CD14-positive monocyte (primary cell): ENCODE measurements at regions not wholly inside any gene's neighbourhood (a gene's known extent, or its start where the extent isn't known, plus 50 kb on each side); places are given as distances from the start of the nearest gene placed in this dataset.

Experiments used
- DNase-seq, 3 donors: peaks; one replicate each; pipeline ENCODE4 v3.0.0-alpha.2; 2011 to 2022
- H2AFZ ChIP-seq: 2 replicates; pipeline ENCODE4 v1.6.0; 2012; ENCODE audit warnings: mild to moderate bottlenecking, low read depth, low read length, inconsistent platforms; ENCODE audit not compliant: insufficient read depth, poor library complexity, severe bottlenecking
- H3K27ac ChIP-seq, 2 donors: 1 replicate in 1 of 2; 2 replicates in 1 of 2; pipeline ENCODE4 v1.5.1; 2012 to 2013; ENCODE audit warnings: low read length in 2 of 2, control low read depth in 1 of 2, inconsistent platforms in 1 of 2, low read depth in 1 of 2, mild to moderate bottlenecking in 1 of 2
- H3K27me3 ChIP-seq, 2 donors: one replicate each; pipeline versions ENCODE4 v1.6.0 to v1.6.1; 2011 to 2013; ENCODE audit warnings: low read length in 2 of 2; ENCODE audit not compliant: control insufficient read depth in 2 of 2, insufficient read depth in 2 of 2
- H3K36me3 ChIP-seq, 2 donors: replicated peaks in 1 of 2; 1 replicate in 1 of 2; 2 replicates in 1 of 2; pipeline versions ENCODE4 v1.5.1 to v1.6.1; 2012 to 2013; ENCODE audit warnings: low read length in 2 of 2, control low read depth in 1 of 2, inconsistent platforms in 1 of 2, mild to moderate bottlenecking in 1 of 2; ENCODE audit not compliant: insufficient read depth in 2 of 2, control insufficient read depth in 1 of 2
- H3K4me1 ChIP-seq, 2 donors: 1 replicate in 1 of 2; 2 replicates in 1 of 2; pipeline versions ENCODE4 v1.5.1 to v1.6.1; 2012 to 2013; ENCODE audit warnings: low read length in 2 of 2, control low read depth in 1 of 2, inconsistent platforms in 1 of 2, mild to moderate bottlenecking in 1 of 2, moderate library complexity in 1 of 2; ENCODE audit not compliant: insufficient read depth in 2 of 2, control insufficient read depth in 1 of 2
- H3K4me2 ChIP-seq: replicated peaks from 2 replicates; pipeline ENCODE3; 2012; ENCODE audit warnings: low read length, moderate library complexity, mild to moderate bottlenecking; ENCODE audit not compliant: poor library complexity, severe bottlenecking; ENCODE audit errors: extremely low read depth
- H3K4me3 ChIP-seq, 3 experiments: fragments of 200-600 bp in 1 of 3; sonication (generic) in 1 of 3; replicated peaks in 1 of 3; 1 replicate in 2 of 3; 2 replicates in 1 of 3; pipeline ENCODE4 v1.5.1; 2011 to 2013; ENCODE audit warnings: low read length in 3 of 3, mild to moderate bottlenecking in 3 of 3, control low read depth in 2 of 3, low read depth in 2 of 3, inconsistent platforms in 1 of 3, moderate library complexity in 1 of 3
- H3K79me2 ChIP-seq: 2 replicates; pipeline ENCODE4 v1.6.0; 2012; ENCODE audit warnings: mild to moderate bottlenecking, control low read depth, inconsistent platforms, low read length, moderate library complexity; ENCODE audit not compliant: insufficient read depth
- H3K9ac ChIP-seq: 2 replicates; pipeline ENCODE4 v1.6.0; 2017; ENCODE audit warnings: low read length, mild to moderate bottlenecking; ENCODE audit not compliant: insufficient read depth, poor library complexity, severe bottlenecking
- H3K9me3 ChIP-seq, 2 donors: replicated peaks in 1 of 2; 1 replicate in 1 of 2; 2 replicates in 1 of 2; pipeline versions ENCODE4 v1.5.1 to v1.6.1; 2012 to 2013; ENCODE audit warnings: low read length in 2 of 2, control low read depth in 1 of 2; ENCODE audit not compliant: control insufficient read depth in 1 of 2, insufficient read depth in 1 of 2
- H4K20me1 ChIP-seq: 2 replicates; pipeline ENCODE4 v1.6.0; 2012; ENCODE audit warnings: mild to moderate bottlenecking, low read length, control low read depth, moderate library complexity; ENCODE audit not compliant: insufficient read depth
- H3K27ac Mint-ChIP-seq, 7 donors: one replicate each; pipeline ENCODE4 v1.8.0; 2020; ENCODE audit warnings: mild to moderate bottlenecking in 7 of 7, mixed read lengths in 7 of 7, moderate library complexity in 6 of 7, inconsistent platforms in 2 of 7
- H3K27me3 Mint-ChIP-seq, 3 donors: one replicate each; pipeline ENCODE4 v1.8.0; 2021 to 2022; ENCODE audit warnings: low read depth in 3 of 3, mild to moderate bottlenecking in 3 of 3, mixed read lengths in 3 of 3, moderate library complexity in 3 of 3, inconsistent platforms in 1 of 3
- H3K36me3 Mint-ChIP-seq, 2 donors: one replicate each; pipeline ENCODE4 v1.8.0; 2020; ENCODE audit warnings: mixed read lengths in 2 of 2, inconsistent platforms in 1 of 2, mild to moderate bottlenecking in 1 of 2
- H3K4me1 Mint-ChIP-seq: one replicate; pipeline ENCODE4 v1.8.0; 2020; ENCODE audit warnings: mild to moderate bottlenecking, mixed read lengths
- H3K4me3 Mint-ChIP-seq, 2 donors: one replicate each; pipeline ENCODE4 v1.8.0; 2020; ENCODE audit warnings: mild to moderate bottlenecking in 2 of 2, mixed read lengths in 2 of 2, moderate library complexity in 1 of 2
- H3K9me3 Mint-ChIP-seq, 7 donors: one replicate each; pipeline ENCODE4 v1.8.0; 2020 to 2022; ENCODE audit warnings: mixed read lengths in 7 of 7, mild to moderate bottlenecking in 6 of 7, moderate library complexity in 6 of 7, inconsistent platforms in 2 of 7
- CTCF ChIP-seq: fragments of 200-600 bp; IDR thresholded peaks from one replicate; pipeline ENCODE4 v1.8.0; 2022; ENCODE audit warnings: antibody characterized with exemption, mild to moderate bottlenecking
- WGBS: methylation state at CpG from one replicate; pipeline ENCODE4 v1.1.5; 2013; ENCODE audit warnings: missing lambda C conversion rate; ENCODE audit not compliant: insufficient coverage; 5-methylcytosine and 5-hydroxymethylcytosine counted together
- intact Hi-C, 2 donors: fragments of 100-400 bp; cut with micrococcal nuclease; formaldehyde crosslinking; loops; one replicate each; pipeline versions ENCODE4 v1.15.0 to v1.15.1; 2023

GRCh38 chr6:145551164-145551563 lies 184.2 kb downstream of the EPM2A start:
- Histone ChIP-seq H2AFZ (no peak overlapping the region), H3K79me2 (no peaks in the 10 kb centered on the region), H3K36me3 (no peaks in the 10 kb centered on the region), H3K4me1 (no peaks in the 10 kb centered on the region), H3K9me3 (no peaks in the 10 kb centered on the region), H3K4me3 (no peak overlapping the region), H3K9ac (no peak overlapping the region), H4K20me1 (no peaks in the 10 kb centered on the region), H3K27ac (no peak overlapping the region), H3K27me3 (no peaks in the 10 kb centered on the region), H3K4me2 (no peak overlapping the region)
- Mint-ChIP-seq H3K9me3 (peaks cover 0 to 5% (median under 1%) of the 10 kb centered on the region in 7 donors), H3K27ac (no peak overlapping the region), H3K4me1 (no peaks in the 10 kb centered on the region), H3K27me3 (no peaks in the 10 kb centered on the region), H3K36me3 (no peaks in the 10 kb centered on the region), H3K4me3 (no peak overlapping the region)
- TF ChIP-seq CTCF: no peak
- intact Hi-C loops: no loop called here
- DNase-seq: no peak

DNA sequence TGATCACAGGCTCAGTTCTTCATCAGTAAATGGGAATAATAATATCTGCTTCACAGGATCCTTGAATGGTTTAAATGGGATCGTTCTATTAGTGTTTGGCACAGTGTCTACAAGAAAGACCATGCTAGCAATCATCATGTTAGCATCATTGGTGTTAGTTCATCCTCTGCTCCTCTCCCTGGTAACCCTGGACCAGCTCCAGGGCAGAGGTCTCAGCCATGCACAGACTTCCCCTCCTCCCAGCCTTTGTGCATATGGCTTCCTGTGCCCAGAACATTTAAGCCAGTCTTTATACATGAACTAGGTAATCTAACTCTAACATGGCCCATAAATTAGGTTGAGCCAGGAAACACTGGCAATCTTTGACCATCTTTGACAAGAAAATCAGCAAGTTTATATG lies 180.2 kb downstream of the EPM2A start:
- Histone ChIP-seq H3K36me3 (no peaks in the 10 kb centered on the region), H4K20me1 (no peaks in the 10 kb centered on the region), H3K27me3 (no peaks in the 10 kb centered on the region), H3K4me3 (no peak overlapping the region), H3K4me1 (no peaks in the 10 kb centered on the region), H2AFZ (no peak overlapping the region), H3K4me2 (no peak overlapping the region), H3K79me2 (no peaks in the 10 kb centered on the region), H3K9me3 (no peaks in the 10 kb centered on the region), H3K9ac (no peak overlapping the region), H3K27ac (no peak overlapping the region)
- Mint-ChIP-seq H3K36me3 (no peaks in the 10 kb centered on the region), H3K4me1 (no peaks in the 10 kb centered on the region), H3K27ac (no peak overlapping the region), H3K4me3 (no peak overlapping the region), H3K9me3 (peaks cover 0 to 3% (median 0%) of the 10 kb centered on the region in 7 donors), H3K27me3 (no peaks in the 10 kb centered on the region)
- no CpG with 5 or more reads among the region's 1 CpG for WGBS
- no peak for DNase-seq
- TF ChIP-seq CTCF: no peak
- intact Hi-C loops: no loop called here
